ENCODE measurements at regions not wholly inside any gene's neighbourhood (a gene's known extent, or its start where the extent isn't known, plus 50 kb on each side); places are given as distances from the start of the nearest gene placed in this dataset.

GRCh38 chr12:106004289-106004688 is 134.5 kb downstream of the NUAK1 start:
- DNase-seq = no peak

- no peak for DNase-seq
Observed at GRCh38 chr12:106006382-106006781, 132.4 kb downstream of the NUAK1 start.

GRCh38 chr12:106006940-106007339 is 131.8 kb downstream of the NUAK1 start:
- no peak for DNase-seq

GRCh38 chr12:106010741-106011140 is 128.0 kb downstream of the NUAK1 start:
- DNase-seq = no peak
